ENCODE measurements at regions not wholly inside any gene's neighbourhood (a gene's known extent, or its start where the extent isn't known, plus 50 kb on each side); places are given as distances from the start of the nearest gene placed in this dataset.
A peak's percentile ranks its signal among the peaks of the same experiment; 100 is the strongest.

GRCh38 chr2:67878743-67879142 is 184.1 kb downstream of the C1D start:
- in situ Hi-C loops (cut with MboI; ENCODE audit: low sequenced_read_pairs), result no loop called here

GRCh38 chr2:67879586-67880290 is 183.1 kb downstream of the C1D start:
- Histone ChIP-seq H3K36me3 (replicated peaks) (no peaks in the 10 kb centered on the region), H3K4me1 (no peaks in the 10 kb centered on the region), H3K9me3 (no peaks in the 10 kb centered on the region), H3K27me3 (ENCODE audit: low read depth) (no peaks in the 10 kb centered on the region), H3K4me3 (no peak overlapping the region)
- no peak for DNase-seq (ENCODE audit: low spot score in 2 of 2)
- in situ Hi-C loops (cut with MboI; ENCODE audit: low sequenced_read_pairs), result no loop called here

More at GRCh38 chr2:67878743-67879142, 184.1 kb downstream of the C1D start:
- H3K9me3 ChIP-seq, result no peaks in the 10 kb centered on the region
- H3K27me3 ChIP-seq (ENCODE audit: low read depth), result no peaks in the 10 kb centered on the region
- H3K4me3 ChIP-seq, result no peak overlapping the region
- H3K36me3 ChIP-seq (replicated peaks), result no peaks in the 10 kb centered on the region
- DNase-seq (ENCODE audit: low spot score in 2 of 2), result no peak
- H3K4me1 ChIP-seq, result no peaks in the 10 kb centered on the region

GRCh38 chr2:67880291-67880761 is 182.5 kb downstream of the C1D start:
- no peak for DNase-seq (ENCODE audit: low spot score in 2 of 2)
- no peaks in the 10 kb centered on the region for H3K36me3 ChIP-seq (replicated peaks)
- in situ Hi-C loops (cut with MboI; ENCODE audit: low sequenced_read_pairs), result no loop called here

GRCh38 chr2:67881816-67882215 is 181.0 kb downstream of the C1D start:
- Histone ChIP-seq H3K27me3 (ENCODE audit: low read depth) (no peaks in the 10 kb centered on the region), H3K36me3 (replicated peaks) (no peaks in the 10 kb centered on the region), H3K4me1 (no peaks in the 10 kb centered on the region), H3K4me3 (no peak overlapping the region), H3K9me3 (no peaks in the 10 kb centered on the region)
- DNase-seq (ENCODE audit: low spot score in 2 of 2), result no peak
- in situ Hi-C loops (cut with MboI; ENCODE audit: low sequenced_read_pairs), result no loop called here

More at GRCh38 chr2:67880291-67880761, 182.5 kb downstream of the C1D start:
- Histone ChIP-seq H3K4me3 (no peak overlapping the region), H3K4me1 (no peaks in the 10 kb centered on the region), H3K9me3 (no peaks in the 10 kb centered on the region), H3K27me3 (ENCODE audit: low read depth) (no peaks in the 10 kb centered on the region)

- Histone ChIP-seq H3K4me1 (no peaks in the 10 kb centered on the region), H3K27me3 (ENCODE audit: low read depth) (no peaks in the 10 kb centered on the region), H3K4me3 (no peak overlapping the region), H3K9me3 (no peaks in the 10 kb centered on the region), H3K36me3 (replicated peaks) (no peaks in the 10 kb centered on the region)
- no peak for DNase-seq (ENCODE audit: low spot score in 2 of 2)
- in situ Hi-C loops (cut with MboI; ENCODE audit: low sequenced_read_pairs), result no loop called here
Observed at GRCh38 chr2:67883316-67884087, 179.3 kb downstream of the C1D start.

GRCh38 chr2:67888351-67889005 is 174.3 kb downstream of the C1D start:
- H3K4me3 ChIP-seq, result no peak overlapping the region
- no peaks in the 10 kb centered on the region for H3K36me3 ChIP-seq (replicated peaks)
- H3K9me3 ChIP-seq, result no peaks in the 10 kb centered on the region
- no peaks in the 10 kb centered on the region for H3K27me3 ChIP-seq (ENCODE audit: low read depth)
- no peak for DNase-seq (ENCODE audit: low spot score in 2 of 2)
- in situ Hi-C loops (cut with MboI; ENCODE audit: low sequenced_read_pairs), result no loop called here
- H3K4me1 ChIP-seq, result no peaks in the 10 kb centered on the region

- no peaks in the 10 kb centered on the region for H3K27me3 ChIP-seq (ENCODE audit: low read depth)
- DNase-seq (ENCODE audit: low spot score in 2 of 2), result no peak
- H3K4me3 ChIP-seq, result no peak overlapping the region
- no peaks in the 10 kb centered on the region for H3K36me3 ChIP-seq (replicated peaks)
- no peaks in the 10 kb centered on the region for H3K4me1 ChIP-seq
- H3K9me3 ChIP-seq, result no peaks in the 10 kb centered on the region
- in situ Hi-C loops (cut with MboI; ENCODE audit: low sequenced_read_pairs), result no loop called here
Observed at GRCh38 chr2:67889056-67889455, 173.7 kb downstream of the C1D start.

- Histone ChIP-seq H3K9me3 (no peaks in the 10 kb centered on the region), H3K4me3 (no peak overlapping the region), H3K36me3 (replicated peaks) (no peaks in the 10 kb centered on the region), H3K27me3 (ENCODE audit: low read depth) (no peaks in the 10 kb centered on the region), H3K4me1 (no peaks in the 10 kb centered on the region)
- no peak for DNase-seq (ENCODE audit: low spot score in 2 of 2)
- in situ Hi-C loops (cut with MboI; ENCODE audit: low sequenced_read_pairs), result no loop called here
Observed at GRCh38 chr2:67891642-67892041, 171.2 kb downstream of the C1D start.

GRCh38 chr2:67892339-67892846 is 170.4 kb downstream of the C1D start:
- peak in 1 of 2 experiments; percentile 9 for DNase-seq (ENCODE audit: low spot score in 2 of 2)
- H3K27me3 ChIP-seq (ENCODE audit: low read depth), result no peaks in the 10 kb centered on the region
- H3K4me1 ChIP-seq, result no peaks in the 10 kb centered on the region
- no peaks in the 10 kb centered on the region for H3K36me3 ChIP-seq (replicated peaks)
- H3K4me3 ChIP-seq, result no peak overlapping the region
- in situ Hi-C loops (cut with MboI; ENCODE audit: low sequenced_read_pairs), result no loop called here
- H3K9me3 ChIP-seq, result no peaks in the 10 kb centered on the region

GRCh38 chr2:67895227-67895941 is 167.4 kb downstream of the C1D start:
- in situ Hi-C loops (cut with MboI; ENCODE audit: low sequenced_read_pairs), result no loop called here
- Histone ChIP-seq H3K4me1 (no peaks in the 10 kb centered on the region), H3K36me3 (replicated peaks) (no peaks in the 10 kb centered on the region), H3K9me3 (no peaks in the 10 kb centered on the region), H3K27me3 (ENCODE audit: low read depth) (no peaks in the 10 kb centered on the region), H3K4me3 (no peak overlapping the region)
- DNase-seq (ENCODE audit: low spot score in 2 of 2), result no peak

GRCh38 chr2:67896076-67896475 is 166.7 kb downstream of the C1D start:
- H3K4me3 ChIP-seq, result no peak overlapping the region
- no peaks in the 10 kb centered on the region for H3K4me1 ChIP-seq
- no peaks in the 10 kb centered on the region for H3K36me3 ChIP-seq (replicated peaks)
- no peak for DNase-seq (ENCODE audit: low spot score in 2 of 2)
- no peaks in the 10 kb centered on the region for H3K9me3 ChIP-seq
- in situ Hi-C loops (cut with MboI; ENCODE audit: low sequenced_read_pairs), result no loop called here
- no peaks in the 10 kb centered on the region for H3K27me3 ChIP-seq (ENCODE audit: low read depth)

- Histone ChIP-seq H3K9me3 (no peaks in the 10 kb centered on the region), H3K4me3 (no peak overlapping the region), H3K36me3 (replicated peaks) (no peaks in the 10 kb centered on the region), H3K27me3 (ENCODE audit: low read depth) (no peaks in the 10 kb centered on the region), H3K4me1 (no peaks in the 10 kb centered on the region)
- DNase-seq (ENCODE audit: low spot score in 2 of 2), result no peak
- in situ Hi-C loops (cut with MboI; ENCODE audit: low sequenced_read_pairs), result no loop called here
Observed at GRCh38 chr2:67896476-67896875, 166.3 kb downstream of the C1D start.

- H3K4me3 ChIP-seq, result no peak overlapping the region
- in situ Hi-C loops (cut with MboI; ENCODE audit: low sequenced_read_pairs), result no loop called here
- no peaks in the 10 kb centered on the region for H3K9me3 ChIP-seq
- H3K36me3 ChIP-seq (replicated peaks), result no peaks in the 10 kb centered on the region
- H3K4me1 ChIP-seq, result no peaks in the 10 kb centered on the region
- DNase-seq (ENCODE audit: low spot score in 2 of 2), result no peak
- H3K27me3 ChIP-seq (ENCODE audit: low read depth), result no peaks in the 10 kb centered on the region
Observed at GRCh38 chr2:67898595-67898994, 164.2 kb downstream of the C1D start.
